ENCODE measurements at regions not wholly inside any gene's neighbourhood (a gene's known extent, or its start where the extent isn't known, plus 50 kb on each side); places are given as distances from the start of the nearest gene placed in this dataset.

DNA sequence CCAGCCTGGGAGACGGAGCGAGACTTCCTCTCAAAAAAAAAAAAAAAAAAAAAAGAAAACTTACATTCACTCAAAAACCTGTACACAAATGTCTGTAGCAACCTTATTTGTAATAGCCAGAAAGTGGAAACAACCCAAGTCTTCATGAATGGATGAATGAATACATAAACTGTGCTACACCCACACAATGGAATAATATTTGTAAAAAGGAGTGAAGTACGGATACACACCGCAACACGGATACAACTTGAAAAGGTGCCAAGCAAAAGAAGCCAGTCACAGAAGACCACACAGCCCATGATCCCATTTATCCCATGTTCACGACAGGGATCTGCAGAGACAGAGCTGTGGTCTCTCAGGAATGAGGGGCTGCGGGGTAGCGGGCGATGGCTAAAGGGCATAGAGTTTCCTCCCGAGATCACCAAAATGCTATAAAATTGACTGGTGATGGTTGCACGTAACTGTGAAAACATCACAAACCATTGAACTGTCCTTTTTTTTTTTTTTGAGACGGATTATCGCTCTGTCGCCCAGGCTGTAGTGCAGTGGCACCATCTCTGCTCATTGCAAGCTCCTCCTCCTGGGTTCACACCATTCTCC is 76.2 kb upstream of the COL5A1 start:
- H3K27me3 ChIP-seq (replicated peaks), result no peaks in the 10 kb centered on the region
- in situ Hi-C loops (cut with HindIII; ENCODE audit: low pct_ligation_motif_present, low sequenced_read_pairs), result loop anchor here (10.0 to 25.0 kb wide), 2 partner anchors 69 to 103 kb away; no protein-coding TSS in a partner anchor
- no peak for DNase-seq
- no peaks in the 10 kb centered on the region for H3K36me3 ChIP-seq (replicated peaks)
- no peak overlapping the region for H3K4me3 ChIP-seq (ENCODE audit: low read depth, low read length)
- TF ChIP-seq, protein P1, sequence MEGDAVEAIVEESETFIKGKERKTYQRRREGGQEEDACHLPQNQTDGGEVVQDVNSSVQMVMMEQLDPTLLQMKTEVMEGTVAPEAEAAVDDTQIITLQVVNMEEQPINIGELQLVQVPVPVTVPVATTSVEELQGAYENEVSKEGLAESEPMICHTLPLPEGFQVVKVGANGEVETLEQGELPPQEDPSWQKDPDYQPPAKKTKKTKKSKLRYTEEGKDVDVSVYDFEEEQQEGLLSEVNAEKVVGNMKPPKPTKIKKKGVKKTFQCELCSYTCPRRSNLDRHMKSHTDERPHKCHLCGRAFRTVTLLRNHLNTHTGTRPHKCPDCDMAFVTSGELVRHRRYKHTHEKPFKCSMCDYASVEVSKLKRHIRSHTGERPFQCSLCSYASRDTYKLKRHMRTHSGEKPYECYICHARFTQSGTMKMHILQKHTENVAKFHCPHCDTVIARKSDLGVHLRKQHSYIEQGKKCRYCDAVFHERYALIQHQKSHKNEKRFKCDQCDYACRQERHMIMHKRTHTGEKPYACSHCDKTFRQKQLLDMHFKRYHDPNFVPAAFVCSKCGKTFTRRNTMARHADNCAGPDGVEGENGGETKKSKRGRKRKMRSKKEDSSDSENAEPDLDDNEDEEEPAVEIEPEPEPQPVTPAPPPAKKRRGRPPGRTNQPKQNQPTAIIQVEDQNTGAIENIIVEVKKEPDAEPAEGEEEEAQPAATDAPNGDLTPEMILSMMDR (IDR thresholded peaks at IDR 0.05; ENCODE audit: low read depth, low read length, missing control alignments), result no peak
- H3K27ac ChIP-seq, result no peak overlapping the region

GRCh38 chr9:134566196-134566847 is 75.3 kb upstream of the COL5A1 start:
- no peak overlapping the region for H3K27ac ChIP-seq
- H3K36me3 ChIP-seq (replicated peaks), result no peaks in the 10 kb centered on the region
- no peaks in the 10 kb centered on the region for H3K27me3 ChIP-seq (replicated peaks)
- TF ChIP-seq, protein P1 (IDR thresholded peaks at IDR 0.05; ENCODE audit: low read depth, low read length, missing control alignments), result no peak
- DNase-seq, result no peak
- in situ Hi-C loops (cut with HindIII; ENCODE audit: low pct_ligation_motif_present, low sequenced_read_pairs), result loop anchor here (10.0 to 25.0 kb wide), 2 partner anchors 68 to 104 kb away; no protein-coding TSS in a partner anchor
- H3K4me3 ChIP-seq (ENCODE audit: low read depth, low read length), result no peak overlapping the region

- no peak overlapping the region for H3K27ac ChIP-seq
- TF ChIP-seq, protein P1 (IDR thresholded peaks at IDR 0.05; ENCODE audit: low read depth, low read length, missing control alignments), result no peak
- no peaks in the 10 kb centered on the region for H3K27me3 ChIP-seq (replicated peaks)
- H3K4me3 ChIP-seq (ENCODE audit: low read depth, low read length), result no peak overlapping the region
- in situ Hi-C loops (cut with HindIII; ENCODE audit: low pct_ligation_motif_present, low sequenced_read_pairs), result loop anchor here (10.0 to 25.0 kb wide), 2 partner anchors 68 to 105 kb away; no protein-coding TSS in a partner anchor
- no peaks in the 10 kb centered on the region for H3K36me3 ChIP-seq (replicated peaks)
- no peak for DNase-seq
These were observed 74.7 kb upstream of the COL5A1 start for GRCh38 chr9:134566936-134567335.

GRCh38 chr9:134568116-134568515 is 73.5 kb upstream of the COL5A1 start:
- DNase-seq, result no peak
- TF ChIP-seq, protein P1 (IDR thresholded peaks at IDR 0.05; ENCODE audit: low read depth, low read length, missing control alignments), result no peak
- H3K27me3 ChIP-seq (replicated peaks), result no peaks in the 10 kb centered on the region
- no peaks in the 10 kb centered on the region for H3K36me3 ChIP-seq (replicated peaks)
- in situ Hi-C loops (cut with HindIII; ENCODE audit: low pct_ligation_motif_present, low sequenced_read_pairs), result loop anchor here (10.0 to 25.0 kb wide), 2 partner anchors 67 to 106 kb away; no protein-coding TSS in a partner anchor
- no peak overlapping the region for H3K4me3 ChIP-seq (ENCODE audit: low read depth, low read length)
- H3K27ac ChIP-seq, result no peak overlapping the region

- no peak for DNase-seq
- H3K27ac ChIP-seq, result no peak overlapping the region
- TF ChIP-seq, protein P1 (IDR thresholded peaks at IDR 0.05; ENCODE audit: low read depth, low read length, missing control alignments), result no peak
- no peaks in the 10 kb centered on the region for H3K27me3 ChIP-seq (replicated peaks)
- in situ Hi-C loops (cut with HindIII; ENCODE audit: low pct_ligation_motif_present, low sequenced_read_pairs), result loop anchor here (10.0 to 25.0 kb wide), 2 partner anchors 66 to 107 kb away; no protein-coding TSS in a partner anchor
- H3K36me3 ChIP-seq (replicated peaks), result no peaks in the 10 kb centered on the region
- no peak overlapping the region for H3K4me3 ChIP-seq (ENCODE audit: low read depth, low read length)
These were observed 72.8 kb upstream of the COL5A1 start for GRCh38 chr9:134568811-134569210.

Measured in brain microvascular endothelial cell (primary cell).